ENCODE measurements at regions not wholly inside any gene's neighbourhood (a gene's known extent, or its start where the extent isn't known, plus 50 kb on each side); places are given as distances from the start of the nearest gene placed in this dataset.

- Histone ChIP-seq H3K4me3 (no peak overlapping the region), H3K36me3 (no peaks in the 10 kb centered on the region), H3K27me3 (no peaks in the 10 kb centered on the region), H3K4me1 (no peaks in the 10 kb centered on the region), H3K9me3 (peaks cover 8% of the 10 kb centered on the region), H3K27ac (no peak overlapping the region)
- DNase-seq (ENCODE audit: low spot score in 2 of 2) = no peak
- TF ChIP-seq EP300 (IDR thresholded peaks at IDR 0.05) (no peak), CTCF (IDR thresholded peaks at IDR 0.05) (no peak), POLR2AphosphoS5 (IDR thresholded peaks at IDR 0.05) (no peak), POLR2A (IDR thresholded peaks at IDR 0.05) (no peak)
Observed at GRCh38 chr2:116749994-116750393, 1064.5 kb upstream of the DDX18 start.

GRCh38 chr2:116754381-116755101 lies 1060.0 kb upstream of the DDX18 start:
- TF ChIP-seq POLR2A (IDR thresholded peaks at IDR 0.05) = no peak
- no peak for TF ChIP-seq POLR2AphosphoS5 (IDR thresholded peaks at IDR 0.05)
- TF ChIP-seq EP300 (IDR thresholded peaks at IDR 0.05) = no peak
- TF ChIP-seq CTCF (IDR thresholded peaks at IDR 0.05) = no peak
- H3K27me3 ChIP-seq = no peaks in the 10 kb centered on the region
- DNase-seq (ENCODE audit: low spot score in 2 of 2) = peak in 1 of 2 donors; percentile 45

GRCh38 chr2:116761864-116762263 lies 1052.6 kb upstream of the DDX18 start:
- no peak for TF ChIP-seq POLR2AphosphoS5 (IDR thresholded peaks at IDR 0.05)
- no peak for TF ChIP-seq CTCF (IDR thresholded peaks at IDR 0.05)
- Histone ChIP-seq H3K27ac (no peak overlapping the region), H3K27me3 (no peaks in the 10 kb centered on the region), H3K9me3 (no peaks in the 10 kb centered on the region), H3K4me3 (no peak overlapping the region), H3K4me1 (no peaks in the 10 kb centered on the region), H3K36me3 (no peaks in the 10 kb centered on the region)
- WGBS = 67% methylated on average over 1 of the region's 1 CpG
- DNase-seq (ENCODE audit: low spot score in 2 of 2) = no peak

More at GRCh38 chr2:116754381-116755101, 1060.0 kb upstream of the DDX18 start:
- Histone ChIP-seq H3K4me1 (no peaks in the 10 kb centered on the region), H3K36me3 (no peaks in the 10 kb centered on the region), H3K9me3 (peaks cover 5% of the 10 kb centered on the region), H3K4me3 (no peak overlapping the region), H3K27ac (no peak overlapping the region)
- 56% methylated on average over 13 of the region's 13 CpGs for WGBS

- Histone ChIP-seq H3K27ac (no peak overlapping the region), H3K9me3 (no peaks in the 10 kb centered on the region), H3K36me3 (no peaks in the 10 kb centered on the region), H3K4me1 (no peaks in the 10 kb centered on the region), H3K4me3 (no peak overlapping the region), H3K27me3 (no peaks in the 10 kb centered on the region)
- WGBS = 80% methylated on average over 4 of the region's 4 CpGs
- TF ChIP-seq POLR2A (IDR thresholded peaks at IDR 0.05) (no peak), POLR2AphosphoS5 (IDR thresholded peaks at IDR 0.05) (no peak)
- DNase-seq (ENCODE audit: low spot score in 2 of 2) = no peak
Observed at GRCh38 chr2:116769514-116769913, 1045.0 kb upstream of the DDX18 start.

- WGBS = 48% methylated on average over 6 of the region's 6 CpGs
- Histone ChIP-seq H3K9me3 (peaks cover 7% of the 10 kb centered on the region), H3K27ac (no peak overlapping the region), H3K4me1 (no peaks in the 10 kb centered on the region), H3K36me3 (no peaks in the 10 kb centered on the region), H3K4me3 (no peak overlapping the region), H3K27me3 (no peaks in the 10 kb centered on the region)
- no peak for DNase-seq (ENCODE audit: low spot score in 2 of 2)
- TF ChIP-seq POLR2AphosphoS5 (IDR thresholded peaks at IDR 0.05) = no peak
- no peak for TF ChIP-seq CTCF (IDR thresholded peaks at IDR 0.05)
- TF ChIP-seq EP300 (IDR thresholded peaks at IDR 0.05) = no peak
- TF ChIP-seq POLR2A (IDR thresholded peaks at IDR 0.05) = no peak
Observed at GRCh38 chr2:116776556-116776955, 1037.9 kb upstream of the DDX18 start.

- no peak for DNase-seq (ENCODE audit: low spot score in 2 of 2)
- 95% methylated on average over 2 of the region's 2 CpGs for WGBS
- H3K27me3 ChIP-seq = no peaks in the 10 kb centered on the region
Observed at GRCh38 chr2:116787848-116788247, 1026.6 kb upstream of the DDX18 start.

More at GRCh38 chr2:116787848-116788247, 1026.6 kb upstream of the DDX18 start:
- H3K27ac ChIP-seq = no peak overlapping the region
- no peaks in the 10 kb centered on the region for H3K9me3 ChIP-seq
- no peak overlapping the region for H3K4me3 ChIP-seq
- no peaks in the 10 kb centered on the region for H3K4me1 ChIP-seq
- H3K36me3 ChIP-seq = no peaks in the 10 kb centered on the region
- TF ChIP-seq EP300 (IDR thresholded peaks at IDR 0.05) = no peak
- no peak for TF ChIP-seq CTCF (IDR thresholded peaks at IDR 0.05)
- TF ChIP-seq POLR2A (IDR thresholded peaks at IDR 0.05) = no peak
- no peak for TF ChIP-seq POLR2AphosphoS5 (IDR thresholded peaks at IDR 0.05)

Data from suprapubic skin (tissue), 4 donors.